Endothelial cell of umbilical vein (primary cell): ENCODE measurements at regions not wholly inside any gene's neighbourhood (a gene's known extent, or its start where the extent isn't known, plus 50 kb on each side); places are given as distances from the start of the nearest gene placed in this dataset.

Source experiments
- BruUV-seq: library from RNA; stranded (reverse); fragments of 400-500 nt; replicated peaks from 2 replicates; lab custom pipeline; 2021; lab: Mats Ljungman, UMichigan
- CTCF ChIA-PET: fragments of 300-600, 350-600 bp; sonication (Branson Sonifier 250); formaldehyde crosslinking; loops from one replicate; lab custom pipeline; 2021; ENCODE audit warnings: antibody characterized with exemption, inconsistent platforms; lab: Charles Lee
- POLR2A ChIA-PET: fragments of 300-600, 350-600 bp; sonication (Branson Sonifier 250); formaldehyde crosslinking; loops from one replicate; lab custom pipeline; 2021; ENCODE audit warnings: antibody characterized with exemption, inconsistent platforms; lab: Charles Lee
- DNase-seq: peaks from one replicate; pipeline ENCODE4 v3.0.0-alpha.2; 2011; ENCODE audit warnings: low read depth, low spot score
- FAIRE-seq: peaks from 2 replicates; lab custom pipeline; 2011; peaks lifted over from hg19 to GRCh38; lab: Jason Lieb, UNC
- H2AFZ ChIP-seq: 2 replicates; pipeline ENCODE4 v1.6.0; 2012; ENCODE audit warnings: low read depth, low read length, control low read depth, inconsistent platforms
- H3K27ac ChIP-seq: 2 replicates; pipeline ENCODE4 v1.5.1; 2011; ENCODE audit warnings: low read depth, mild to moderate bottlenecking, control low read depth, low read length, moderate library complexity; ENCODE audit not compliant: insufficient read depth
- H3K27me3 ChIP-seq, 2 experiments: 2 replicates each; pipeline versions ENCODE4 v1.6.0 to v1.6.1; 2011; ENCODE audit warnings: low read length in 2 of 2, mixed read lengths in 1 of 2; ENCODE audit not compliant: control insufficient read depth in 2 of 2, insufficient read depth in 2 of 2
- H3K36me3 ChIP-seq, 2 experiments: 2 replicates in 1 of 2; 3 replicates in 1 of 2; pipeline ENCODE4 v1.5.1; 2011; ENCODE audit warnings: low read length in 2 of 2, mild to moderate bottlenecking in 1 of 2, moderate library complexity in 1 of 2; ENCODE audit not compliant: control insufficient read depth in 2 of 2, insufficient read depth in 2 of 2; ENCODE audit errors: extremely low read depth in 1 of 2
- H3K4me1 ChIP-seq: 3 replicates; pipeline ENCODE4 v1.5.1; 2011; ENCODE audit warnings: mild to moderate bottlenecking, low read length; ENCODE audit not compliant: control insufficient read depth, insufficient read depth; ENCODE audit errors: extremely low read depth
- H3K4me2 ChIP-seq: 2 replicates; pipeline ENCODE4 v1.6.1; 2011; ENCODE audit warnings: low read length, control low read depth, mixed read lengths; ENCODE audit not compliant: insufficient read depth
- H3K4me3 ChIP-seq, 3 experiments: fragments of 200-600 bp in 1 of 3; sonication (generic), shearing (Covaris generic) in 1 of 3; replicated peaks in 1 of 3; 2 replicates each; pipeline ENCODE4 v1.5.1; 2011 to 2016; ENCODE audit warnings: control low read depth in 3 of 3, low read length in 3 of 3, mild to moderate bottlenecking in 2 of 3, inconsistent platforms in 1 of 3, low read depth in 1 of 3, moderate library complexity in 1 of 3; ENCODE audit not compliant: insufficient read depth in 1 of 3
- H3K79me2 ChIP-seq: 2 replicates; pipeline ENCODE4 v1.6.0; 2012; ENCODE audit warnings: low read length, inconsistent platforms; ENCODE audit not compliant: control insufficient read depth, insufficient read depth
- H3K9ac ChIP-seq: replicated peaks from 2 replicates; pipeline ENCODE3; 2011; ENCODE audit warnings: low read length, control low read depth; ENCODE audit not compliant: insufficient read depth; ENCODE audit errors: extremely low read depth
- H3K9me1 ChIP-seq: replicated peaks from 3 replicates; pipeline ENCODE4 v1.6.0; 2011; ENCODE audit warnings: mild to moderate bottlenecking, low read length; ENCODE audit not compliant: control insufficient read depth, insufficient read depth; ENCODE audit errors: extremely low read depth
- H3K9me3 ChIP-seq: replicated peaks from 2 replicates; pipeline ENCODE4 v1.5.1; 2012; ENCODE audit warnings: low read length, inconsistent platforms; ENCODE audit not compliant: control insufficient read depth, insufficient read depth
- H4K20me1 ChIP-seq: replicated peaks from 2 replicates; pipeline ENCODE3; 2011; ENCODE audit warnings: mild to moderate bottlenecking, low read length; ENCODE audit not compliant: control insufficient read depth, insufficient read depth; ENCODE audit errors: extremely low read depth
- EZH2 ChIP-seq: IDR thresholded peaks from 2 replicates; pipeline ENCODE4 v1.6.1; 2012; ENCODE audit warnings: borderline replicate concordance, low read depth, mild to moderate bottlenecking, moderate library complexity, low read length, inconsistent platforms; ENCODE audit not compliant: severe bottlenecking
- FOS ChIP-seq: IDR thresholded peaks from 2 replicates; pipeline ENCODE4 v1.6.1; 2011; ENCODE audit warnings: mild to moderate bottlenecking, low read length, moderate library complexity, borderline replicate concordance; ENCODE audit not compliant: insufficient read depth
- GATA2 ChIP-seq: IDR thresholded peaks from 2 replicates; pipeline ENCODE4 v1.7.0; 2011; ENCODE audit warnings: low read depth, mild to moderate bottlenecking, moderate library complexity, mixed read lengths, low read length; ENCODE audit not compliant: insufficient read length, insufficient read depth
- JUN ChIP-seq: IDR thresholded peaks from 2 replicates; pipeline ENCODE4 v1.6.1; 2011; ENCODE audit warnings: borderline replicate concordance, low read depth; ENCODE audit not compliant: insufficient read length, insufficient read depth
- MYC ChIP-seq: IDR thresholded peaks from one replicate; pipeline ENCODE4 v1.6.1; 2011; ENCODE audit warnings: mild to moderate bottlenecking, low read depth, low read length
- POLR2A ChIP-seq: IDR thresholded peaks from 2 replicates; pipeline ENCODE4 v1.6.1; 2012; ENCODE audit warnings: low read depth, mild to moderate bottlenecking, control low read depth, low read length
- POLR2AphosphoS5 ChIP-seq: IDR thresholded peaks from 2 replicates; pipeline ENCODE4 v1.6.1; 2012; ENCODE audit warnings: low read depth, mild to moderate bottlenecking, control low read depth, low read length, moderate library complexity; ENCODE audit not compliant: insufficient read depth
- dilution Hi-C: fragments of 300-500 bp; cut with MboI; formaldehyde crosslinking; loops from one replicate; pipeline ENCODE4 v1.15.0; 2019; ENCODE audit warnings: low sequenced_read_pairs; ENCODE audit not compliant: extremely low pct_ligation_motif_present
- intact Hi-C: fragments of 100-400 bp; cut with micrococcal nuclease; formaldehyde crosslinking; loops from one replicate; pipeline ENCODE4 v1.10.0; 2022
- TF ChIP-seq, protein P1 (sequence below), 2 donors: IDR thresholded peaks; 1 replicate in 1 of 2; 2 replicates in 1 of 2; pipeline ENCODE4 v1.5.1; 2011; ENCODE audit warnings: low read length in 2 of 2, mild to moderate bottlenecking in 2 of 2, moderate library complexity in 2 of 2, control low read depth in 1 of 2, inconsistent platforms in 1 of 2, low read depth in 1 of 2; ENCODE audit not compliant: insufficient read depth in 1 of 2; ENCODE audit errors: extremely low read depth in 1 of 2
- TF ChIP-seq, protein P2 (sequence below): IDR thresholded peaks from 2 replicates; pipeline ENCODE4 v1.6.1; 2011; ENCODE audit not compliant: insufficient read depth, insufficient read length

DNA sequence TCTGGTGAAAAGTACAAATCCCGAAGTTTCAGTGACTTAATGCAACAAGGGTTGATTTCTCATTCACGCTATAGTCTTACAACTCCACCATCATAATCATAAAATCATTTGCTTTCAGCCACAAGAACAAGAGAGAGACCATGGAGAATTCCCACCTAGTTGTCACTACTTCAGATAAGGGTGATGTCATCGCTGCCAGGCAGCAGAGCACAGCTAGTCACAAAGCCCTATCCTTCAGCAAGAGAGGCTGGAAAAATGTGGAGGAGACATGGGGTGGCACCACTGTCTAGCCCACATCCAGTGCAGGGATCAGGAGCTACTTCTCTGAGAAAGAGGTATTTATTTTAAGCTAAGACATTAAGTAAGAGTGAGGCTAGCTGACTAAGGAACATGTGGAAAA is 356.1 kb downstream of the YTHDC2 start:
- no peaks in the 10 kb centered on the region for H3K27me3 ChIP-seq
- no TSS peak for BruUV-seq
- H3K9me3 ChIP-seq: no peaks in the 10 kb centered on the region
- no peaks in the 10 kb centered on the region for H3K4me1 ChIP-seq
- no peak overlapping the region for H3K4me2 ChIP-seq
- H3K36me3 ChIP-seq: no peaks in the 10 kb centered on the region
- TF ChIP-seq FOS (no peak), POLR2AphosphoS5 (no peak)
- H4K20me1 ChIP-seq: no peaks in the 10 kb centered on the region
- no peaks in the 10 kb centered on the region for H3K9me1 ChIP-seq
- ChIA-PET POLR2A (no interaction called here), CTCF (no interaction called here)
- no peak for FAIRE-seq
- no peak overlapping the region for H3K27ac ChIP-seq
- no peak for DNase-seq
- H3K79me2 ChIP-seq: no peaks in the 10 kb centered on the region
- no peak overlapping the region for H2AFZ ChIP-seq
- H3K9ac ChIP-seq: no peak overlapping the region
- intact Hi-C loops (no loop called here), dilution Hi-C loops (no loop called here)
- H3K4me3 ChIP-seq: no peak overlapping the region

DNA sequence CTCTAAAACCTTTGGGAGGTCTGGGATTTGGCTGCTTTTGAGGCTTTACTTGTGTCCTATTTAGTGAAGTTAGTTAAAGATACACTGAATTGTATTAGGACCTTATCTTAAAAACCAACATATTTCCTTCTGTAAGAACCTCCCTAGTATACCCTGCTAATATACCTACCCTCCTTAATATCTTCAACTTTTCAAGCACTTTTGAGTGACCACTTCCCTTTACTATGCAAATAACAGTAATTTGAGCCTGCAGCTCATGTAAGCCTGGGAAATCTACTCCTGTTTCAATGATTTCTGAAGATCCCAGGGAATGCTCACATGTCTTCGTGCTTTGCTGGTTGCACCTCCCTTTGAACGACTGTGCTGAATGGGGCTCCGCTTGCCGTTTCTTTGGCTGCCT is 358.5 kb downstream of the YTHDC2 start:
- H3K9me1 ChIP-seq: no peaks in the 10 kb centered on the region
- dilution Hi-C loops (no loop called here), intact Hi-C loops (no loop called here)
- POLR2A ChIA-PET: interaction anchor here (0.6 kb wide), 1 partner anchor 833 kb away, joined by 5 read pairs; no protein-coding TSS in a partner anchor
- no peak overlapping the region for H3K4me2 ChIP-seq
- DNase-seq (no peak), FAIRE-seq (no peak)
- no peak for TF ChIP-seq POLR2AphosphoS5
- TF ChIP-seq FOS: no peak
- no peak for TF ChIP-seq MYC
- TF ChIP-seq, protein P1, sequence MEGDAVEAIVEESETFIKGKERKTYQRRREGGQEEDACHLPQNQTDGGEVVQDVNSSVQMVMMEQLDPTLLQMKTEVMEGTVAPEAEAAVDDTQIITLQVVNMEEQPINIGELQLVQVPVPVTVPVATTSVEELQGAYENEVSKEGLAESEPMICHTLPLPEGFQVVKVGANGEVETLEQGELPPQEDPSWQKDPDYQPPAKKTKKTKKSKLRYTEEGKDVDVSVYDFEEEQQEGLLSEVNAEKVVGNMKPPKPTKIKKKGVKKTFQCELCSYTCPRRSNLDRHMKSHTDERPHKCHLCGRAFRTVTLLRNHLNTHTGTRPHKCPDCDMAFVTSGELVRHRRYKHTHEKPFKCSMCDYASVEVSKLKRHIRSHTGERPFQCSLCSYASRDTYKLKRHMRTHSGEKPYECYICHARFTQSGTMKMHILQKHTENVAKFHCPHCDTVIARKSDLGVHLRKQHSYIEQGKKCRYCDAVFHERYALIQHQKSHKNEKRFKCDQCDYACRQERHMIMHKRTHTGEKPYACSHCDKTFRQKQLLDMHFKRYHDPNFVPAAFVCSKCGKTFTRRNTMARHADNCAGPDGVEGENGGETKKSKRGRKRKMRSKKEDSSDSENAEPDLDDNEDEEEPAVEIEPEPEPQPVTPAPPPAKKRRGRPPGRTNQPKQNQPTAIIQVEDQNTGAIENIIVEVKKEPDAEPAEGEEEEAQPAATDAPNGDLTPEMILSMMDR (IDR thresholded peaks at IDR 0.05; ENCODE audit: extremely low read depth in 1 of 2, insufficient read depth in 1 of 2, low read depth in 1 of 2, low read length in 2 of 2): no peak
- TF ChIP-seq EZH2: no peak
- TF ChIP-seq GATA2: no peak
- no peak for TF ChIP-seq JUN
- TF ChIP-seq, protein P2, sequence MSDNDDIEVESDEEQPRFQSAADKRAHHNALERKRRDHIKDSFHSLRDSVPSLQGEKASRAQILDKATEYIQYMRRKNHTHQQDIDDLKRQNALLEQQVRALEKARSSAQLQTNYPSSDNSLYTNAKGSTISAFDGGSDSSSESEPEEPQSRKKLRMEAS: no peak
- no peak for TF ChIP-seq POLR2A
- no TSS peak for BruUV-seq
- H3K9me3 ChIP-seq: no peaks in the 10 kb centered on the region
- H3K4me3 ChIP-seq: no peak overlapping the region
- no peaks in the 10 kb centered on the region for H3K79me2 ChIP-seq
- no peaks in the 10 kb centered on the region for H3K36me3 ChIP-seq
- H3K9ac ChIP-seq: no peak overlapping the region
- no peaks in the 10 kb centered on the region for H3K27me3 ChIP-seq
- no peak overlapping the region for H3K27ac ChIP-seq
- H2AFZ ChIP-seq: no peak overlapping the region
- CTCF ChIA-PET: no interaction called here
- H3K4me1 ChIP-seq: no peaks in the 10 kb centered on the region
- no peaks in the 10 kb centered on the region for H4K20me1 ChIP-seq
